ENCODE measurements at regions not wholly inside any gene's neighbourhood (a gene's known extent, or its start where the extent isn't known, plus 50 kb on each side); places are given as distances from the start of the nearest gene placed in this dataset.

GRCh38 chr10:4058514-4059029, 273.6 kb upstream of the KLF6 start:
- Histone ChIP-seq H3K4me3 (ENCODE audit: low read depth in 1 of 3, low read length in 3 of 3) (no peak overlapping the region), H3K9me3 (ENCODE audit: control insufficient read depth in 4 of 4, low read length in 3 of 4) (no peaks in the 10 kb centered on the region), H3K9ac (ENCODE audit: low read depth in 1 of 2, low read length in 2 of 2) (no peak overlapping the region), H3K36me3 (ENCODE audit: control insufficient read depth in 4 of 4, insufficient read depth in 3 of 4, low read depth in 1 of 4, low read length in 3 of 4) (no peaks in the 10 kb centered on the region), H3K4me1 (ENCODE audit: control insufficient read depth in 4 of 4, insufficient read depth in 4 of 4, low read length in 3 of 4) (no peaks in the 10 kb centered on the region), H3K27ac (ENCODE audit: low read depth in 1 of 2, low read length in 2 of 2) (no peak overlapping the region), H3K27me3 (ENCODE audit: control insufficient read depth in 4 of 4, insufficient read depth in 4 of 4, low read length in 3 of 4) (no peaks in the 10 kb centered on the region)
- DNase-seq (ENCODE audit: low spot score) = no peak
- 68% methylated on average over 10 of the region's 10 CpGs for WGBS
- TF ChIP-seq EGR1 (IDR thresholded peaks at IDR 0.05; ENCODE audit: low read depth in 2 of 2) (no peak), GABPA (IDR thresholded peaks at IDR 0.05 in 1 of 2, conservative IDR thresholded peaks at IDR 0.05 in 1 of 2) (no peak), HNF4A (conservative IDR thresholded peaks at IDR 0.05) (no peak), SP1 (IDR thresholded peaks at IDR 0.05) (no peak), FOXA1 (IDR thresholded peaks at IDR 0.05) (no peak), JUND (IDR thresholded peaks at IDR 0.05) (no peak), NR2F2 (IDR thresholded peaks at IDR 0.05) (no peak), FOXA2 (IDR thresholded peaks at IDR 0.05) (no peak), RXRA (IDR thresholded peaks at IDR 0.05) (no peak), YY1 (IDR thresholded peaks at IDR 0.05) (no peak)

GRCh38 chr10:4057725-4058513, 272.9 kb upstream of the KLF6 start:
- WGBS = 75% methylated on average over 6 of the region's 6 CpGs
- Histone ChIP-seq H3K4me1 (ENCODE audit: control insufficient read depth in 4 of 4, insufficient read depth in 4 of 4, low read length in 3 of 4) (no peaks in the 10 kb centered on the region), H3K27ac (ENCODE audit: low read depth in 1 of 2, low read length in 2 of 2) (no peak overlapping the region), H3K9ac (ENCODE audit: low read depth in 1 of 2, low read length in 2 of 2) (no peak overlapping the region), H3K9me3 (ENCODE audit: control insufficient read depth in 4 of 4, low read length in 3 of 4) (no peaks in the 10 kb centered on the region), H3K27me3 (ENCODE audit: control insufficient read depth in 4 of 4, insufficient read depth in 4 of 4, low read length in 3 of 4) (no peaks in the 10 kb centered on the region), H3K36me3 (ENCODE audit: control insufficient read depth in 4 of 4, insufficient read depth in 3 of 4, low read depth in 1 of 4, low read length in 3 of 4) (no peaks in the 10 kb centered on the region), H3K4me3 (ENCODE audit: low read depth in 1 of 3, low read length in 3 of 3) (no peak overlapping the region)
- no peak for DNase-seq (ENCODE audit: low spot score)
- TF ChIP-seq GABPA (IDR thresholded peaks at IDR 0.05 in 1 of 2, conservative IDR thresholded peaks at IDR 0.05 in 1 of 2) = no peak
- TF ChIP-seq MAX (IDR thresholded peaks at IDR 0.05) = no peak
- no peak for TF ChIP-seq HNF4A (conservative IDR thresholded peaks at IDR 0.05)
- TF ChIP-seq REST (IDR thresholded peaks at IDR 0.05) = no peak
- no peak for TF ChIP-seq CTCF (IDR thresholded peaks at IDR 0.05; ENCODE audit: low read depth, low read length, missing input control)
- TF ChIP-seq YY1 (IDR thresholded peaks at IDR 0.05) = no peak
- TF ChIP-seq JUND (IDR thresholded peaks at IDR 0.05) = peak in 1 of 2 donors; percentile 11
- no peak for TF ChIP-seq FOXA1 (IDR thresholded peaks at IDR 0.05)
- no peak for TF ChIP-seq RAD21 (IDR thresholded peaks at IDR 0.05)

All from liver (tissue), 8 donors.